ENCODE measurements at regions not wholly inside any gene's neighbourhood (a gene's known extent, or its start where the extent isn't known, plus 50 kb on each side); places are given as distances from the start of the nearest gene placed in this dataset.
"Not testable (repeated sequence)": the region's sequence is repeated elsewhere in the genome, so short reads cannot be mapped to it uniquely, and the experiment has no call there.

GRCh38 chr3:20484126-20484525 lies 298.1 kb upstream of the SGO1 start:
- no peak overlapping the region for H3K4me3 ChIP-seq (ENCODE audit: low read length)
- TF ChIP-seq CTCF (conservative IDR thresholded peaks at IDR 0.05; ENCODE audit: low read length), result no peak
- no peak for DNase-seq (ENCODE audit: low read depth)

- no peak for DNase-seq (ENCODE audit: low read depth)
- no peak overlapping the region for H3K4me3 ChIP-seq (ENCODE audit: low read length)
- no peak for TF ChIP-seq CTCF (conservative IDR thresholded peaks at IDR 0.05; ENCODE audit: low read length)
Measured at GRCh38 chr3:20482350-20482749, 296.3 kb upstream of the SGO1 start.

- DNase-seq (ENCODE audit: low read depth), result peak; percentile 3
- no peak overlapping the region for H3K4me3 ChIP-seq (ENCODE audit: low read length)
- TF ChIP-seq CTCF (conservative IDR thresholded peaks at IDR 0.05; ENCODE audit: low read length), result no peak
Measured at GRCh38 chr3:20480786-20481365, 294.9 kb upstream of the SGO1 start.

GRCh38 chr3:20478436-20478835 lies 292.4 kb upstream of the SGO1 start:
- no peak for TF ChIP-seq CTCF (conservative IDR thresholded peaks at IDR 0.05; ENCODE audit: low read length)
- H3K4me3 ChIP-seq (ENCODE audit: low read length), result no peak overlapping the region
- no peak for DNase-seq (ENCODE audit: low read depth)

- H3K4me3 ChIP-seq (ENCODE audit: low read length); DNase-seq (ENCODE audit: low read depth): not testable (repeated sequence)
Measured at GRCh38 chr3:20464237-20464636, 278.2 kb upstream of the SGO1 start.

GRCh38 chr3:20462723-20463122 lies 276.7 kb upstream of the SGO1 start:
- H3K4me3 ChIP-seq (ENCODE audit: low read length), result no peak overlapping the region
- no peak for DNase-seq (ENCODE audit: low read depth)
- TF ChIP-seq CTCF (conservative IDR thresholded peaks at IDR 0.05; ENCODE audit: low read length), result no peak

GRCh38 chr3:20462226-20462625 lies 276.2 kb upstream of the SGO1 start:
- H3K4me3 ChIP-seq (ENCODE audit: low read length), result no peak overlapping the region
- DNase-seq (ENCODE audit: low read depth), result no peak
- TF ChIP-seq CTCF (conservative IDR thresholded peaks at IDR 0.05; ENCODE audit: low read length), result no peak

All from AG10803 (cell line).